PFSK-1 (cell line): ENCODE measurements at regions not wholly inside any gene's neighbourhood (a gene's known extent, or its start where the extent isn't known, plus 50 kb on each side); places are given as distances from the start of the nearest gene placed in this dataset.

Experiments
- POLR2AphosphoS5 ChIP-seq: IDR thresholded peaks from 2 replicates; pipeline ENCODE4 v1.6.1; 2012; ENCODE audit warnings: low read depth, mild to moderate bottlenecking, control low read depth, low read length, moderate library complexity
- REST ChIP-seq, 2 experiments: IDR thresholded peaks; 2 replicates each; pipeline versions ENCODE4 v1.6.1 to v1.8.0; 2011 to 2012; ENCODE audit warnings: low read depth in 2 of 2, low read length in 2 of 2, control low read depth in 1 of 2, inconsistent platforms in 1 of 2, mild to moderate bottlenecking in 1 of 2, moderate library complexity in 1 of 2; ENCODE audit not compliant: insufficient read depth in 1 of 2
- TAF1 ChIP-seq: IDR thresholded peaks from 2 replicates; pipeline ENCODE4 v1.6.1; 2012; ENCODE audit warnings: low read length, control low read depth, borderline replicate concordance; ENCODE audit not compliant: insufficient read depth

GRCh38 chr4:179977378-179977777 is 2265.8 kb upstream of the TENM3 start:
- no peak for TF ChIP-seq REST (IDR thresholded peaks at IDR 0.05; ENCODE audit: insufficient read depth in 1 of 2, low read depth in 2 of 2, low read length in 2 of 2)
- TF ChIP-seq POLR2AphosphoS5 = no peak
- TF ChIP-seq TAF1 = no peak
